GM18505 (cell line): ENCODE measurements at regions not wholly inside any gene's neighbourhood (a gene's known extent, or its start where the extent isn't known, plus 50 kb on each side); places are given as distances from the start of the nearest gene placed in this dataset.
"Not testable (repeated sequence)": the region's sequence is repeated elsewhere in the genome, so short reads cannot be mapped to it uniquely, and the experiment has no call there.

Source experiments
- ATAC-seq: cut with Tn5 transposase; IDR thresholded peaks from one replicate; pipeline ENCODE4 v1.9.1; 2021; ENCODE audit not compliant: unreplicated experiment
- POLR2A ChIP-seq: IDR thresholded peaks from 4 replicates; pipeline ENCODE4 v1.6.1; 2011; ENCODE audit warnings: borderline replicate concordance; ENCODE audit not compliant: insufficient read depth, insufficient read length; ENCODE audit errors: extremely low read depth

GRCh38 chr3:182006431-182006830, 294.7 kb downstream of the SOX2 start:
- no peak for ATAC-seq
- no peak for TF ChIP-seq POLR2A

GRCh38 chr3:182007441-182007840, 295.7 kb downstream of the SOX2 start:
- ATAC-seq: no peak
- TF ChIP-seq POLR2A: no peak

- ATAC-seq: no peak
- TF ChIP-seq POLR2A: no peak
These were observed 306.6 kb downstream of the SOX2 start for GRCh38 chr3:182018361-182018760.

GRCh38 chr3:182019926-182020325, 308.2 kb downstream of the SOX2 start:
- TF ChIP-seq POLR2A: no peak
- ATAC-seq: no peak

- ATAC-seq: no peak
- no peak for TF ChIP-seq POLR2A
These were observed 312.1 kb downstream of the SOX2 start for GRCh38 chr3:182023843-182024242.

- no peak for TF ChIP-seq POLR2A
- ATAC-seq: no peak
These were observed 315.6 kb downstream of the SOX2 start for GRCh38 chr3:182027366-182027765.

- no peak for TF ChIP-seq POLR2A
- ATAC-seq: no peak
These were observed 316.4 kb downstream of the SOX2 start for GRCh38 chr3:182028081-182028480.

- ATAC-seq: not testable (repeated sequence)
These were observed 322.5 kb downstream of the SOX2 start for GRCh38 chr3:182034231-182034630.

GRCh38 chr3:182035324-182035723, 323.6 kb downstream of the SOX2 start:
- TF ChIP-seq POLR2A: no peak
- no peak for ATAC-seq

GRCh38 chr3:182036382-182036781, 324.7 kb downstream of the SOX2 start:
- no peak for TF ChIP-seq POLR2A
- ATAC-seq: no peak

GRCh38 chr3:182041668-182042291, 330.1 kb downstream of the SOX2 start:
- no peak for ATAC-seq

GRCh38 chr3:182045736-182046135, 334.0 kb downstream of the SOX2 start:
- no peak for ATAC-seq
- TF ChIP-seq POLR2A: no peak

More at GRCh38 chr3:182041668-182042291, 330.1 kb downstream of the SOX2 start:
- no peak for TF ChIP-seq POLR2A

GRCh38 chr3:182046166-182046764, 334.5 kb downstream of the SOX2 start:
- no peak for TF ChIP-seq POLR2A
- no peak for ATAC-seq

GRCh38 chr3:182050932-182051331, 339.2 kb downstream of the SOX2 start:
- TF ChIP-seq POLR2A: no peak
- no peak for ATAC-seq
